Choroid plexus epithelial cell (primary cell): ENCODE measurements at regions not wholly inside any gene's neighbourhood (a gene's known extent, or its start where the extent isn't known, plus 50 kb on each side); places are given as distances from the start of the nearest gene placed in this dataset.
"Not testable (repeated sequence)": the region's sequence is repeated elsewhere in the genome, so short reads cannot be mapped to it uniquely, and the experiment has no call there.

Experiments used
- DNase-seq: peaks from one replicate; pipeline ENCODE4 v3.0.0-alpha.2; 2010; ENCODE audit warnings: low read depth
- H3K4me3 ChIP-seq: 2 replicates; pipeline ENCODE4 v1.5.1; 2011; ENCODE audit warnings: low read depth, mild to moderate bottlenecking, control low read depth, low read length, moderate library complexity
- TF ChIP-seq, protein P1 (sequence below): conservative IDR thresholded peaks from 2 replicates; pipeline ENCODE4 v1.5.1; 2011; ENCODE audit warnings: low read depth, mild to moderate bottlenecking, control low read depth, inconsistent platforms, low read length, moderate library complexity

- DNase-seq, result no peak
- H3K4me3 ChIP-seq, result no peak overlapping the region
- TF ChIP-seq, protein P1, sequence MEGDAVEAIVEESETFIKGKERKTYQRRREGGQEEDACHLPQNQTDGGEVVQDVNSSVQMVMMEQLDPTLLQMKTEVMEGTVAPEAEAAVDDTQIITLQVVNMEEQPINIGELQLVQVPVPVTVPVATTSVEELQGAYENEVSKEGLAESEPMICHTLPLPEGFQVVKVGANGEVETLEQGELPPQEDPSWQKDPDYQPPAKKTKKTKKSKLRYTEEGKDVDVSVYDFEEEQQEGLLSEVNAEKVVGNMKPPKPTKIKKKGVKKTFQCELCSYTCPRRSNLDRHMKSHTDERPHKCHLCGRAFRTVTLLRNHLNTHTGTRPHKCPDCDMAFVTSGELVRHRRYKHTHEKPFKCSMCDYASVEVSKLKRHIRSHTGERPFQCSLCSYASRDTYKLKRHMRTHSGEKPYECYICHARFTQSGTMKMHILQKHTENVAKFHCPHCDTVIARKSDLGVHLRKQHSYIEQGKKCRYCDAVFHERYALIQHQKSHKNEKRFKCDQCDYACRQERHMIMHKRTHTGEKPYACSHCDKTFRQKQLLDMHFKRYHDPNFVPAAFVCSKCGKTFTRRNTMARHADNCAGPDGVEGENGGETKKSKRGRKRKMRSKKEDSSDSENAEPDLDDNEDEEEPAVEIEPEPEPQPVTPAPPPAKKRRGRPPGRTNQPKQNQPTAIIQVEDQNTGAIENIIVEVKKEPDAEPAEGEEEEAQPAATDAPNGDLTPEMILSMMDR, result no peak
Observed at GRCh38 chrX:45584717-45585116, 384.0 kb upstream of the DIPK2B start.

DNA sequence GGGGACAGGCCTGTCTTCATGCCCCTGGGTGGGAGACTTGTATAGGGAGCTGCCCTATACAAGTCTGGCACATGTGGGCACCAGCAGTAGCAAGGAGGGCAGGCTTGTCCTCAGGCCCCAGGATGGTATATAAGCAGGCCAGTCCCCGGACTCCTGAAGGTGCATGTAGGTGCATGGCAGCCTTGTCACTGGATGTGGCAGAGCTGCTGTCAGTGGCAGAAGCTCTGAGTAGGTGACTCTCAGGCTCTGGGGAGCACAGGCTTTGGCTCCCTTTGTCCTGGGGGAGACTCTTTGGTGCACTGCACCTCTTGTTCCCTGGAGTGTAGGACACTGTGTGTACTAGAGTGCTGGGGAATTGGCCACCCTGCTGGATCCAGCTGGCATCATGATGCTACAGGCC is 376.7 kb upstream of the DIPK2B start:
- TF ChIP-seq, protein P1, result no peak
- no peak for DNase-seq
- H3K4me3 ChIP-seq, result no peak overlapping the region

DNA sequence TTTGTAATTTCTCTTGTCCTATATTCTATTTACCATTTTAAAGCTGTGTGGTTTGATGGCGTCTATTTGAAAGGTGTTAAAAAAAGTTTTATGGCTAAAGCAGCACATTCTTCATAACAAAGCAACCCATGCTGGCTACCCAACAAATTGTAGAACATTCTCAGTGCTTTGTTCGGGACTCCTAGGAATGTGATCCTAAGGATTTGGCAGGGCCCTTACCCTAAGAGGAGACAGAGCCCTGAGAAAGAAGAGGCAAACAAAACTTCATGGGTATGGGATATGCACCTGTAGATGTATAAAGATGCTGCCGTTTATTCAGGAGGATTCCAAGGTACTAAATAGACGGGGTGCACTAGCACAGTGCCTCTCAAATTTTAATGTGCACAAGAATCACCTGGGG is 370.8 kb upstream of the DIPK2B start:
- no peak overlapping the region for H3K4me3 ChIP-seq
- no peak for DNase-seq
- TF ChIP-seq, protein P1, result no peak

- TF ChIP-seq, protein P1, result no peak
- DNase-seq, result no peak
- H3K4me3 ChIP-seq, result no peak overlapping the region
Observed at GRCh38 chrX:45566456-45566855, 365.8 kb upstream of the DIPK2B start.

DNA sequence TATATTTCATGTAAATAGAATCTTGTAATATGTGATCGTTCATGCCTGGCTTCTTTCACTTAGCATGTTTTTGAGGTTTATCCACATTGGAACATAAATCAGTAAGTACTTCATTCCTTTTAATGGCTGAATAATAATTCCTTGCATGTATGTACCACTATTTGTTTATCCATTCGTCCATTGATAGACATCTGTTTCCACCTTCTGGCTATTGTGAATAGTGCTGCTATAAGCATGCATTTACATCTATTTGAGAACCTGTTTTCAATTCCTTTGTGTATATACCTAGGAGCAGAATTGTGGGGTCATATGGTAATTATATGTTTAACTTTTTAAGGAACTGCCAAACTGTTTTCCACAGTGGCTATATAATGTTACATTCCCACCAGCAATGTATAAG is 356.7 kb upstream of the DIPK2B start:
- peak; percentile 28 for DNase-seq
- TF ChIP-seq, protein P1, result peak; percentile 32
- H3K4me3 ChIP-seq, result no peak overlapping the region

DNA sequence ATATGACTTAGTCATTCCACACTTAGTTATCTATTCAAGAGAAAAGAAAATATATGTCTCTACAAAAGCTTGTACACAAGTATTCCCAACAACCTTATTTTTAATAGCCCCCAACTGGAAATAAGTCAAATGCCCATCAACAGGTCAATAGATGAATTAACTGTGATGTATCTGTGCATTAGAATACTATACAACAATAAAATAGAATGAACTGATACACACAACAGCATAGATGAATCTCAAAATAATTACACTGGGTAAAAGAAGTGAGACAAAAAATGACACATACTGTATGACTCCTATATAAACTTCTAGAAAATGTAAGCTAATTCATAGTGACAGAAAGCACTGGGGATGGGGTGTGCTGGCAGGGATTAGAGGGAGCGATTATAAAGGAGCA is 354.1 kb upstream of the DIPK2B start:
- no peak for DNase-seq
- TF ChIP-seq, protein P1, result no peak
- H3K4me3 ChIP-seq, result no peak overlapping the region

DNA sequence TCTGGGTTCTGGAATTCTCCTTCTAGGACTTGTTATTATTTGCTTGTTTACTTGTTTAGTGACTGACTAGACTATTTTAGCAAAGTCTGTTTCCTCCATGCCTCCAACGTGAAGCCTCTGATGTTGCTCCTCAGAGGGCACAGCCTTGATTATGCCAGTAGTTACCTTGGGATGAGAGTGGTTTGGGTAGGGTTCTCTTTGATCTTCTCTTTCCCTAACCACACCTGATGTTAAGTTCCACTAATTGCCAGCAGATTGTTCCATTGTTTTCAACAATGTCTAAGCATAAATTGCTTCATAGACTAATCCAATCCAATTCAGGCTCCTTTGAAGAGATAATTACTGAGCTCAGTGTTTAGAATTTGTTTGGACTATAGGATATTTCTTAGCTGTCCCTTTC is 352.7 kb upstream of the DIPK2B start:
- H3K4me3 ChIP-seq, result no peak overlapping the region
- DNase-seq, result no peak
- TF ChIP-seq, protein P1, result no peak

DNA sequence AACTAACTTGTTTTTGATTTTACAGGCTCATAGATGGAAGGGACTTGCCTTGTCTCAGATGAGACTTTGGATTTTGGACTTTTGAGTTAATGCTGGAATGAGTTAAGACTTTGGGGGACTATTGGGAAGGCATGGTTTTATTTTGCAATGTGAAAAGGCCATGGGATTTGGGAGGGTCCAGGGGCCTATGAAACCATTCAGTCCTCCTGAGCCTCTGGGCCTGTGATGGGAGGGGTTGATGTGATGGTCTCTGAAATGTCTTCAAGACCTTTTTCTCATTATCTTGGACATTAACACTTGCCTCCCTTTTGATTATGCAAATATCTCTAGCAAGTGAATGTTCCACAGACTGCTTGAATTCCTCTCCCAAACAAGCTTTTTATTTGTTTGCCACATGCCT is 346.0 kb upstream of the DIPK2B start:
- not testable (repeated sequence) for DNase-seq, H3K4me3 ChIP-seq
